DOHH2 (cell line): ENCODE measurements at regions not wholly inside any gene's neighbourhood (a gene's known extent, or its start where the extent isn't known, plus 50 kb on each side); places are given as distances from the start of the nearest gene placed in this dataset.

Experiments used
- H3F3A ChIP-seq: fragments of 200-600 bp; sonication (generic), shearing (Covaris generic); 2 replicates; pipeline ENCODE4 v1.6.0; 2016; ENCODE audit warnings: antibody characterized with exemption, mild to moderate bottlenecking; ENCODE audit not compliant: control insufficient read depth, insufficient read depth
- H3K27ac ChIP-seq: fragments of 200-600 bp; sonication (generic); 2 replicates; pipeline ENCODE4 v1.5.1; 2014; ENCODE audit warnings: low read depth, mild to moderate bottlenecking, low read length, moderate library complexity
- H3K27me3 ChIP-seq: fragments of 200-600 bp; sonication (generic); 2 replicates; pipeline ENCODE4 v1.6.1; 2014; ENCODE audit warnings: mild to moderate bottlenecking, low read length, mixed read lengths; ENCODE audit not compliant: control insufficient read depth
- H3K36me3 ChIP-seq: fragments of 200-600 bp; sonication (generic); 2 replicates; pipeline ENCODE4 v1.6.1; 2014; ENCODE audit warnings: mild to moderate bottlenecking, low read length, moderate library complexity, mixed read lengths; ENCODE audit not compliant: control insufficient read depth
- H3K4me1 ChIP-seq: fragments of 200-600 bp; sonication (generic); 2 replicates; pipeline ENCODE4 v1.6.1; 2014; ENCODE audit warnings: mild to moderate bottlenecking, low read length, mixed read lengths; ENCODE audit not compliant: control insufficient read depth
- H3K4me2 ChIP-seq: fragments of 200-600 bp; sonication (generic); 2 replicates; pipeline ENCODE4 v1.6.0; 2014; ENCODE audit warnings: mild to moderate bottlenecking, low read length, moderate library complexity
- H3K4me3 ChIP-seq: fragments of 200-600 bp; sonication (generic); 2 replicates; pipeline ENCODE4 v1.5.1; 2014; ENCODE audit warnings: mild to moderate bottlenecking, low read length, mixed read lengths
- H3K79me2 ChIP-seq: fragments of 200-600 bp; sonication (generic); 2 replicates; pipeline ENCODE4 v1.6.1; 2014; ENCODE audit warnings: mild to moderate bottlenecking, low read length, mixed read lengths; ENCODE audit not compliant: control insufficient read depth
- H3K9me2 ChIP-seq: fragments of 200-600 bp; sonication (generic); replicated peaks from 2 replicates; pipeline ENCODE4 v1.6.1; 2014; ENCODE audit warnings: mild to moderate bottlenecking, low read length, mixed read lengths; ENCODE audit not compliant: control insufficient read depth
- H3K9me3 ChIP-seq: fragments of 200-600 bp; sonication (generic); 2 replicates; pipeline ENCODE4 v1.6.1; 2014; ENCODE audit warnings: antibody characterized with exemption, low read length, mixed read lengths; ENCODE audit not compliant: control insufficient read depth, insufficient read depth
- H4K20me1 ChIP-seq: fragments of 200-600 bp; sonication (generic); 2 replicates; pipeline ENCODE4 v1.6.0; 2014; ENCODE audit warnings: low read depth, mild to moderate bottlenecking, antibody characterized with exemption, low read length, moderate library complexity; ENCODE audit not compliant: control insufficient read depth, insufficient read depth
- CTCF ChIP-seq: fragments of 200-600 bp; sonication (generic); IDR thresholded peaks from one replicate; pipeline ENCODE4 v1.5.1; 2014; ENCODE audit warnings: antibody characterized with exemption, mild to moderate bottlenecking, low read depth, low read length; ENCODE audit not compliant: poor library complexity, severe bottlenecking
- EZH2phosphoT487 ChIP-seq: fragments of 200-600 bp; sonication (generic); IDR thresholded peaks from 2 replicates; pipeline ENCODE4 v1.6.1; 2017; ENCODE audit warnings: borderline replicate concordance, mild to moderate bottlenecking, antibody characterized with exemption, low read length, moderate library complexity, mixed read lengths

DNA sequence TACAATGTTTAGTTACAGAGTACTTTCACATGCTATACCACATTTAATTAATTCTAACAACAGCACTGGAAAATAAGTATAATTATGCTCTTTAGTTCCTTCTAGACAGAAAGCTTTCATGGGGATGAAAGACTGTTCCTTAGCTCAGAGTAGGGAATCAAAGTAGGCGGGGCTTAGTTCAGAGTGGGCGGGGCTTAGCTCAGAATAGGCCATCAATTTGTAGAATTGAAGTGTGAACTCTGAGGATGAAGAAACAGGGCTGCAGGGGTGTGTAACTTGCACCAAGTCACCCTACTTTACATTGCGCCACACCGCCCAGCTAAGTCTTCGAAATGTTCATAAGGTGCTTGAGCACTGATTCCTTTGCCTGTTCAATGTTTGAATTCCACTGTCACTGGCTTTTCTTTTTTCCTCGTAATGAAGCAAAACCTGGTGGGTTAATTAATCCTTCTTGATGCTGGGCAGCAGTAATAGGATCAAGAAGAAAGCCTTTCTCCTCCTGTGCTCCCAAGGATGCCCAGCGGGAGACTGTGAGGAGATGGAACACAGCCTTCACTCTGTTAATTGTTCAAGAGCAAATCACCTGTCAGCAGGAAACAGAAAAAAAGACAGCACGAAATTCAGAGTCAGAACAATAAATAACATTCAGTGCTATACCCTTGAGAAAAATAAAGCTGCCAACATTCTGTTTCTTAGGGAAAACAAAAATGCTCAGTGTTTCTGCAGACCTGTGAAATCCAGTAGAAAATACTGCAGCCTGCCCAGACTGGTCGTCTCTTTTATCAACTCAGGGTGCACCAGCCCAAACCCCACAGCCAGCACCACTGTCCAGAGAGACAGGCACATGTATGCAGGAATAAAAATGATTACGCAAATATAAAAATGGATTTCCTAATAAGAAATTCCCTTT is 66.5 kb upstream of the CAMK1G start:
- no peak for TF ChIP-seq CTCF
- no peak for TF ChIP-seq EZH2phosphoT487
- no peak overlapping the region for H3K4me3 ChIP-seq
- no peaks in the 10 kb centered on the region for H3K36me3 ChIP-seq
- H4K20me1 ChIP-seq = no peaks in the 10 kb centered on the region
- no peaks in the 10 kb centered on the region for H3K27me3 ChIP-seq
- H3K9me2 ChIP-seq = no peaks in the 10 kb centered on the region
- no peaks in the 10 kb centered on the region for H3K9me3 ChIP-seq
- H3K27ac ChIP-seq = no peak overlapping the region
- no peak overlapping the region for H3K4me2 ChIP-seq
- no peaks in the 10 kb centered on the region for H3K79me2 ChIP-seq
- no peaks in the 10 kb centered on the region for H3F3A ChIP-seq
- H3K4me1 ChIP-seq = no peaks in the 10 kb centered on the region

- Histone ChIP-seq H3K4me2 (no peak overlapping the region), H4K20me1 (no peaks in the 10 kb centered on the region), H3K4me1 (no peaks in the 10 kb centered on the region), H3K4me3 (no peak overlapping the region), H3K27ac (no peak overlapping the region), H3F3A (no peaks in the 10 kb centered on the region), H3K9me2 (no peaks in the 10 kb centered on the region), H3K9me3 (no peaks in the 10 kb centered on the region), H3K27me3 (no peaks in the 10 kb centered on the region), H3K36me3 (no peaks in the 10 kb centered on the region), H3K79me2 (no peaks in the 10 kb centered on the region)
- TF ChIP-seq CTCF (no peak), EZH2phosphoT487 (no peak)
These were observed 65.8 kb upstream of the CAMK1G start for GRCh38 chr1:209517681-209518050.

DNA sequence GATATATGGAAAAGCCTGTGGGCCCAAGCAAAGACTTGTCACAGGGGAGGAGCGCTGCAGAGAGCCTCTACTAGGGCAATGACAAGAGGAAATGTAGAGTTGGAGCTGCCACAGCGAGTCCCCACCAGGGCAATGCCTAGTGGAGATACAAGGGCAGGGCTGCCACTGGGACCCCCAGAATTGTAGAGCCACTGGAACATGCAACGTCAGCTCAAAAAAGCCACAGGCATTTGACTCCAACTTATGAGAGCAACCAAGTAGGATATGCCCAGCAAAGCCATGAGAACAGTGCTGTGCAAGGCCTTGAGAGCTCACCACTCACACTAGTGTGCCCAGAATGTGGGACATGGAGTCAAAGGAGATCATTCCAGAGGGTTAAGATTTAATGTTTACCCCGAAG is 63.7 kb upstream of the CAMK1G start:
- no peaks in the 10 kb centered on the region for H3K4me1 ChIP-seq
- H3K27me3 ChIP-seq = no peaks in the 10 kb centered on the region
- H3K9me3 ChIP-seq = no peaks in the 10 kb centered on the region
- H3K4me2 ChIP-seq = no peak overlapping the region
- H3K36me3 ChIP-seq = no peaks in the 10 kb centered on the region
- H3K27ac ChIP-seq = no peak overlapping the region
- H3K4me3 ChIP-seq = no peak overlapping the region
- H3K79me2 ChIP-seq = no peaks in the 10 kb centered on the region
- H3F3A ChIP-seq = no peaks in the 10 kb centered on the region
- TF ChIP-seq CTCF (no peak), EZH2phosphoT487 (no peak)
- no peaks in the 10 kb centered on the region for H4K20me1 ChIP-seq
- H3K9me2 ChIP-seq = no peaks in the 10 kb centered on the region
